Testis (tissue), 2 donors: ENCODE measurements at regions not wholly inside any gene's neighbourhood (a gene's known extent, or its start where the extent isn't known, plus 50 kb on each side); places are given as distances from the start of the nearest gene placed in this dataset.

ENCODE experiments used
- DNase-seq: peaks from one replicate; pipeline ENCODE4 v3.0.0-alpha.2; 2019
- H3K27ac ChIP-seq, 2 donors: fragments of 200-600 bp; sonication (generic); one replicate each; pipeline ENCODE4 v1.5.1; 2019
- H3K27me3 ChIP-seq: fragments of 200-600 bp; sonication (generic); one replicate; pipeline ENCODE4 v1.5.1; 2019
- H3K36me3 ChIP-seq: fragments of 200-600 bp; sonication (generic); one replicate; pipeline ENCODE4 v1.5.1; 2017; ENCODE audit warnings: low read depth; ENCODE audit errors: missing control alignments
- H3K4me1 ChIP-seq: fragments of 200-600 bp; sonication (generic); one replicate; pipeline ENCODE4 v1.5.1; 2019
- H3K4me3 ChIP-seq, 2 donors: fragments of 200-600 bp; sonication (generic); one replicate each; pipeline ENCODE4 v1.5.1; 2017 to 2019
- H3K9me3 ChIP-seq: fragments of 200-600 bp; sonication (generic); one replicate; pipeline ENCODE4 v1.5.1; 2017
- POLR2A ChIP-seq: fragments of 450-650 bp; IDR thresholded peaks from one replicate; pipeline ENCODE4 v1.6.1; 2017; ENCODE audit warnings: antibody characterized with exemption, mild to moderate bottlenecking, moderate library complexity
- WGBS, 2 donors: methylation state at CpG; one replicate each; pipeline ENCODE4 v1.1.5; 2018; 5-methylcytosine and 5-hydroxymethylcytosine counted together
- intact Hi-C: fragments of 100-400 bp; cut with DNase I; formaldehyde crosslinking; loops from one replicate; pipeline ENCODE4 v1.15.1; 2023; ENCODE audit warnings: low total_unique reads
- TF ChIP-seq, protein P1 (sequence below), 3 experiments: fragments of 450-650 bp in 2 of 3; fragments of 200-600 bp in 1 of 3; sonication (generic) in 1 of 3; IDR thresholded peaks; one replicate each; pipeline ENCODE4 v1.5.1; 2016 to 2019; ENCODE audit warnings: antibody characterized with exemption in 3 of 3, mild to moderate bottlenecking in 2 of 3, moderate library complexity in 1 of 3

DNA sequence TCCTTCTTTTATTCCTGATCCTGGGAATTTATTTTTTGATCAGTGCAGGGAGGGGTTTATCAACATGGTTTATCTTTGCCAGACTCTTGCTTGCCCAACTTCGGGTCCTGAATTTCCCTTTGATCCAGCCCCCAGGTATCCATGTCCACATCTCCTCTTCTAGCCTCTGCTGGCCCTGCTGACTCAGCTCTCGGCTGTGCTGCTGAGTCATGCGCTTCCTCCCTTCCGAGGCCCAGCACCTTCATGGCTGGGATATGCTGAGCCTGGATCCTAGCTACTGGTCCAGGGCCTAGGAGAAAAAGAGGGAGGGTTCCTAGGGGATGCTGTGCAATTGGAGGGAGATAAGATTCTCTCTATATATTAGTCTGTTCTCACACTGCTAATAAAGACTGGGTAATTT is 380.7 kb upstream of the SHH start:
- no peaks in the 10 kb centered on the region for H3K9me3 ChIP-seq
- 70 to 80% methylated on average over 4 of the region's 4 CpGs for WGBS, 2 donors
- no peak for TF ChIP-seq POLR2A
- TF ChIP-seq, protein P1, sequence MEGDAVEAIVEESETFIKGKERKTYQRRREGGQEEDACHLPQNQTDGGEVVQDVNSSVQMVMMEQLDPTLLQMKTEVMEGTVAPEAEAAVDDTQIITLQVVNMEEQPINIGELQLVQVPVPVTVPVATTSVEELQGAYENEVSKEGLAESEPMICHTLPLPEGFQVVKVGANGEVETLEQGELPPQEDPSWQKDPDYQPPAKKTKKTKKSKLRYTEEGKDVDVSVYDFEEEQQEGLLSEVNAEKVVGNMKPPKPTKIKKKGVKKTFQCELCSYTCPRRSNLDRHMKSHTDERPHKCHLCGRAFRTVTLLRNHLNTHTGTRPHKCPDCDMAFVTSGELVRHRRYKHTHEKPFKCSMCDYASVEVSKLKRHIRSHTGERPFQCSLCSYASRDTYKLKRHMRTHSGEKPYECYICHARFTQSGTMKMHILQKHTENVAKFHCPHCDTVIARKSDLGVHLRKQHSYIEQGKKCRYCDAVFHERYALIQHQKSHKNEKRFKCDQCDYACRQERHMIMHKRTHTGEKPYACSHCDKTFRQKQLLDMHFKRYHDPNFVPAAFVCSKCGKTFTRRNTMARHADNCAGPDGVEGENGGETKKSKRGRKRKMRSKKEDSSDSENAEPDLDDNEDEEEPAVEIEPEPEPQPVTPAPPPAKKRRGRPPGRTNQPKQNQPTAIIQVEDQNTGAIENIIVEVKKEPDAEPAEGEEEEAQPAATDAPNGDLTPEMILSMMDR (IDR thresholded peaks at IDR 0.05), result no peak
- H3K27ac ChIP-seq, result no peak overlapping the region
- no peak for DNase-seq
- H3K4me3 ChIP-seq, result no peak overlapping the region
- H3K4me1 ChIP-seq, result no peaks in the 10 kb centered on the region
- no peaks in the 10 kb centered on the region for H3K36me3 ChIP-seq
- no peaks in the 10 kb centered on the region for H3K27me3 ChIP-seq
- intact Hi-C loops, result no loop called here

DNA sequence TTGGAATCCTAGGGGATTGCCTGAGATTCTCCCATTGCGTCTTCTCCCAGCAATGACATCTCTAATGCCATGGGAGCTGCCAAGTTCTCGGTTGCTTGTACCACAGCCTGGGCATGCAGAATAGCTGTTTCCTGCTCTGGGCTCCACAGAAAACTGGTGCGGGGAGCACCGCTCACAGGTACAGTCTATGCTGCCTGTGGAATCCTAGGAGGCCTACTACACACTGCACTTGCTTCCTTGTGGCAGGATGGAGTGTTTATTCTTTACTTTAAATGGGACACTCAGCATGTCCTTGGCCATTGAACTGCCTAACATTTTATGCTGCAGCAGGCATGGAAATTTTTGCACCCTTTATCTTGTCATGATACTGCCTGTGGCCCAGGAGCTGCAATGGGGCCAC is 378.8 kb upstream of the SHH start:
- TF ChIP-seq, protein P1 (IDR thresholded peaks at IDR 0.05), result no peak
- no peak for TF ChIP-seq POLR2A
- DNase-seq, result no peak
- no peaks in the 10 kb centered on the region for H3K27me3 ChIP-seq
- H3K27ac ChIP-seq, result no peak overlapping the region
- intact Hi-C loops, result no loop called here
- WGBS, 2 donors, result 80 to 87% methylated on average over 3 to 4 of the region's 4 CpGs
- no peak overlapping the region for H3K4me3 ChIP-seq
- no peaks in the 10 kb centered on the region for H3K36me3 ChIP-seq
- no peaks in the 10 kb centered on the region for H3K9me3 ChIP-seq
- no peaks in the 10 kb centered on the region for H3K4me1 ChIP-seq

GRCh38 chr7:156185076-156185475 is 372.8 kb upstream of the SHH start:
- H3K36me3 ChIP-seq, result no peaks in the 10 kb centered on the region
- WGBS, 2 donors, result 93 to 96% methylated on average over 2 of the region's 2 CpGs
- DNase-seq, result no peak
- no peak for TF ChIP-seq POLR2A
- TF ChIP-seq, protein P1 (IDR thresholded peaks at IDR 0.05), result no peak
- H3K4me3 ChIP-seq, result no peak overlapping the region
- no peaks in the 10 kb centered on the region for H3K4me1 ChIP-seq
- H3K27me3 ChIP-seq, result no peaks in the 10 kb centered on the region
- no peak overlapping the region for H3K27ac ChIP-seq
- intact Hi-C loops, result no loop called here
- no peaks in the 10 kb centered on the region for H3K9me3 ChIP-seq

- 58 to 81% methylated on average over 1 of the region's 1 CpG for WGBS, 2 donors
These were observed 371.9 kb upstream of the SHH start for GRCh38 chr7:156184164-156184563.

More at GRCh38 chr7:156184164-156184563, 371.9 kb upstream of the SHH start:
- TF ChIP-seq POLR2A, result no peak
- TF ChIP-seq, protein P1 (IDR thresholded peaks at IDR 0.05), result no peak
- no peak for DNase-seq
- no peaks in the 10 kb centered on the region for H3K9me3 ChIP-seq
- intact Hi-C loops, result no loop called here
- H3K36me3 ChIP-seq, result no peaks in the 10 kb centered on the region
- H3K27ac ChIP-seq, result no peak overlapping the region
- H3K4me3 ChIP-seq, result no peak overlapping the region
- H3K27me3 ChIP-seq, result no peaks in the 10 kb centered on the region
- H3K4me1 ChIP-seq, result no peaks in the 10 kb centered on the region
